Effector memory CD4-positive, alpha-beta T cell (primary cell): ENCODE measurements at regions not wholly inside any gene's neighbourhood (a gene's known extent, or its start where the extent isn't known, plus 50 kb on each side); places are given as distances from the start of the nearest gene placed in this dataset.

Experiments used
- DNase-seq, 3 donors: peaks; one replicate each; pipeline ENCODE4 v3.0.0-alpha.2; 2020
- H3K27ac ChIP-seq: 2 replicates; pipeline ENCODE4 v1.7.0; 2013; ENCODE audit warnings: mild to moderate bottlenecking, low read length, moderate library complexity; ENCODE audit not compliant: insufficient read depth, poor library complexity, severe bottlenecking
- H3K27me3 ChIP-seq: replicated peaks from 2 replicates; pipeline ENCODE4 v1.7.0; 2013; ENCODE audit warnings: mild to moderate bottlenecking, low read length; ENCODE audit not compliant: insufficient read depth, control insufficient read depth, poor library complexity, severe bottlenecking
- H3K36me3 ChIP-seq: 2 replicates; pipeline ENCODE4 v1.7.0; 2013; ENCODE audit warnings: mild to moderate bottlenecking, low read length, moderate library complexity; ENCODE audit not compliant: control insufficient read depth, insufficient read depth
- H3K4me1 ChIP-seq: 2 replicates; pipeline ENCODE4 v1.7.0; 2013; ENCODE audit warnings: low read length, mild to moderate bottlenecking; ENCODE audit not compliant: control insufficient read depth, insufficient read depth, poor library complexity, severe bottlenecking
- H3K4me3 ChIP-seq: 2 replicates; pipeline ENCODE4 v1.7.0; 2013; ENCODE audit warnings: low read length, low read depth, mild to moderate bottlenecking; ENCODE audit not compliant: insufficient read depth, poor library complexity, severe bottlenecking
- H3K9me3 ChIP-seq: 2 replicates; pipeline ENCODE4 v1.7.0; 2013; ENCODE audit warnings: mild to moderate bottlenecking, low read length, moderate library complexity; ENCODE audit not compliant: control insufficient read depth

DNA sequence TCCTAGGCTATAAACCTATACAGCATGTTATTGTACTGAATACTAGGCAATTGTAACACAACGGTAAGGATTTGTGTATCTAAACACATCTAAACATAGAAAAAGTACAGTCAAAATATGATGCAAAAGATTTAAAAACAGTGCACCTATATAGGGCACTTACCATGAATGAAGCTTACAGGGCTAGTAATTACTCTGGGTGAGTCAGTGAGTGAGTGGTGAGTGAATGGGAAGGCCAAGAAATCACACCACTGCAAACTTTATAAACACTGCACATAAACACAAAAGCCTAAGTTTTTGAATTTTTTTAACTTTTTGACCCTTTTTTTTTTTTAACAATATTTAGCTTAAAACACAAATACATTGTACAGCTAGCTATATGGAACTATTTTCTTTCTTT, 204.7 kb upstream of the CTNNB1 start:
- H3K27ac ChIP-seq, result no peak overlapping the region
- DNase-seq, result no peak
- H3K36me3 ChIP-seq, result no peaks in the 10 kb centered on the region
- no peaks in the 10 kb centered on the region for H3K4me1 ChIP-seq
- H3K9me3 ChIP-seq, result no peaks in the 10 kb centered on the region
- H3K4me3 ChIP-seq, result no peak overlapping the region
- H3K27me3 ChIP-seq, result no peaks in the 10 kb centered on the region

DNA sequence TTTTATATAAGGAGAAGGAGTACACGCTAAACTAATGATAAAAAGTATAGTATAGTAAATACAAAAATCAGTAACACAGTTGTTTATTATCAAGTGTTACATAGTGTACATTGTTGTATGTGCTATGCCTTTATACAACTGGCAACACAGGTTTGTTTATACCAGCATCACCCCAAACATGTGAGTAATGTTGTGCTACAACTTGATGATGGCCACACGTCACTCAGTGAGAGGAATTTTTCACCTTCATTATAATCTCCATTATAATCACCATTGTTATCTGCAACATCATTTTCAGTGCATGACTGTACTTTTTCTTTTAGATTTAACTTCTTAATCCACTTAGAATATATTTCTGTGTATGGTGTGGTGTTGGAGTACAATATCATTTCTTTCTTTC, 204.0 kb upstream of the CTNNB1 start:
- H3K36me3 ChIP-seq, result no peaks in the 10 kb centered on the region
- H3K4me1 ChIP-seq, result no peaks in the 10 kb centered on the region
- no peaks in the 10 kb centered on the region for H3K27me3 ChIP-seq
- no peak overlapping the region for H3K4me3 ChIP-seq
- DNase-seq, result no peak
- H3K9me3 ChIP-seq, result no peaks in the 10 kb centered on the region
- no peak overlapping the region for H3K27ac ChIP-seq

DNA sequence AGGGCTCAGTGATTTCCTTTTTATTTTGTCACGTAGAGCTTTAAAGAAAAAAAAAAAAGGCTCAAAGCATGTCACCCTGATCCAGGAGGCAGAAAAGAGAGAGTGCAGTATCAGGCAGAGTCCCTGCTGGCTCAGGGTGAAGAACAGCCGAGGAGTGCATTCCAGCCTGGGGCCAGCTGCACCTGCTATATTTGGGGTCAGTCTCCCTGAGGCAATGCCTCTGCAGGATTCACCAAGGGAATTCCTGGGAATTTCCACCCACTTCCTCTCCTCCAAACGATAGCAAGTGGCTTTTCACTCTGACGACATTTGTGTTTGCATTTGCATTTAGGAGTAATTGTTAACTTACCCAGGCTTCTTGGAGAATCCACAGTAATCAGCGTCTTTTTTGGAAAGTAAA, 202.9 kb upstream of the CTNNB1 start:
- Histone ChIP-seq H3K27ac (no peak overlapping the region), H3K4me1 (no peaks in the 10 kb centered on the region), H3K9me3 (no peaks in the 10 kb centered on the region), H3K36me3 (no peaks in the 10 kb centered on the region), H3K4me3 (no peak overlapping the region), H3K27me3 (no peaks in the 10 kb centered on the region)
- no peak for DNase-seq

DNA sequence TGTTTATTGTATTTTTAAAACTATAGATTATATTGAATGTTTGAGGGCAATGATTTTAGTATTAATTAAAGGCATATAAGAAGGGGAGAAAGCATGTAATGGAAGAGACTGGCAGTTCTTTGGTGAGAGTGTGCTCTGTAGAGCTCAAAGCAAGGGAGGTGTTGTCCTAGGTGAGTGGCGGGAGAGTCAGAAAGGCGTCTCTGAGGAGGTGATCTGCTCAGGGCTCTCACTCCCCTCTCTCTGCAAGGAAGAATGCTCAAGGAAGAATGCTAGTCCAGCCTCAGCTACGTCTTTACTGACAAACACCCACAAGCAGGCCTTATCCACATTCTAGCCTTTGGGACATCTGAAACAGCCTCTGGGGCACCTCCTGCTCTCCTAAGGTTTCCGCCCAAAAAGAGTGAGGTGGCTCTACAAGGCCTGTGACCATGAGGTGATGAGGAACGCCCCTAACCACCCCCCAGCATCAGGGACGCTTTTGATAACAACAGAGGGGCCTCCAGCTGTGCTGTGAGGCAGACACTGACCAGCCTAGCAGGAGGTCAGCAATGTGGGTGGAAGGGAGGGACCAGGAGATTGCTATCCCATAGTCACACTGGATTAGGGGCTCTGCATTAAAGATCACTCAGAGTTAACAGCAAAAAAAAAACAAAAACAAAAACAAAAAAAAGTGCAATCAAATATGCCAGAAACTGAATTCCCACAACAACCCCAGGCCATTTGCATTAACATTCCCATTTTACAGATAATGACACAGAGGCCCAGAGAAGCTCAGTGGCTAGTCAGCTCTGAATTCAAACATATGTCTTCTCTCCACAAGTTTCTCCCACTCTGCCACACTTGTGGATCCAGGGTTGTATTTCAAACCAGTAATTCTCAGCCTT, 202.2 kb upstream of the CTNNB1 start:
- no peaks in the 10 kb centered on the region for H3K36me3 ChIP-seq
- no peaks in the 10 kb centered on the region for H3K4me1 ChIP-seq
- H3K27me3 ChIP-seq, result no peaks in the 10 kb centered on the region
- no peak overlapping the region for H3K27ac ChIP-seq
- DNase-seq, result no peak
- H3K4me3 ChIP-seq, result no peak overlapping the region
- H3K9me3 ChIP-seq, result no peaks in the 10 kb centered on the region

DNA sequence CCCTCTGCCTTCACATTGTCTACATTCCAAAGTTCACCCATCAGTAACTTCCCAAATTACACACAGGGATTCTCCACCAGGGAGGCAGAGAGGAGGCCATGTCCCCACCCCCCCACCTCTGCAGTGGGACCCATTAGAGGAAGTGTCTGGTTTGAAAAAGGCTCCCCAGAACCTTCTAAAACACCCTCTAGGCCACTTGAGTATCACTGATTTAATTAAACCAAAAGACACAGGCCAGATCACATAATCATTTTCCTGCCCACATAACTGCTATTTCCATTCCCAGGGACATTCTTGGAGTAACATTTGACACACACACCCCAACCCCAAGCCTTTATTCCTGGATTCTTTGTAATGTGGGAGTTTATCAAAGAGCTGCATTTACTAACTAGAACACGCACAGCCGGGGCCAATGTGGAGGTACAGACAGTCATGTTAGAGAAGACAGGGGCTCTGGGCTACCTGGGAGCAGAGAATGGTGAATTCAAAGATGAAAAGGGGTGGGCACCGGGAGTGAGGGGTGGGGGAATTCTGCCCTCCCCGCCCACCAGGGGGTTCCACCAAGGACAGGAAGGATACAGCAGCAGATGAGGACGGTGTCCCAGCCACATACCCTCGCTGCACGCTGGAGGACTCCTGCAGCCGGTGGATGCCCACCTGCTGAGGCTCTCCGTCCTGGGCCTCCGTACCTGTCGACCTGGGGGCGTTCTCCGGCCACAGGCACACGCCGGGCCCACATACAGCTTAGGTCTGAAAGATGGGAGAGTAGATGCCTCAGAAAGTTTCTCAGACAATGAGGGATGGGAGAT, 201.4 kb upstream of the CTNNB1 start:
- no peak for DNase-seq
- Histone ChIP-seq H3K36me3 (no peaks in the 10 kb centered on the region), H3K9me3 (no peaks in the 10 kb centered on the region), H3K4me1 (no peaks in the 10 kb centered on the region), H3K27me3 (no peaks in the 10 kb centered on the region), H3K4me3 (no peak overlapping the region), H3K27ac (no peak overlapping the region)

DNA sequence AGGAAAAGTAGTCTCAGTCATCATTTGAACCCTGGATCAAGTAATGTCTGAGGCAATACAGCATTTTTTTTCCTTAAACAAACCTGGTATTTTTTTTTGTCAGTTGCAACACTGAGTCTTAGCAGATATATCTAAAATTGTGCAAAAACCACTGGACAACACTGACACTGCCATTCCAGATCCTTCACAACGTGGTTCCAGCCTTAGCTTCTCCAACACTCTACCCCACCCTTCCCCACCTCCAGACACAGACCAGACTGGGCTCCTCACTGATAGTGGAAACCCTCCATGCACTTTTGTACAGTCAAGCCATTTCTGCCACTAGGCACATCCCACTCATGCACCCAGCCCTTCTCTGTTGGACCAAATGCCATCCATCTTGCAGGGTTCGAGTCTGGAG, 199.6 kb upstream of the CTNNB1 start:
- Histone ChIP-seq H3K4me3 (no peak overlapping the region), H3K4me1 (no peaks in the 10 kb centered on the region), H3K36me3 (no peaks in the 10 kb centered on the region), H3K27me3 (no peaks in the 10 kb centered on the region), H3K27ac (no peak overlapping the region), H3K9me3 (no peaks in the 10 kb centered on the region)
- DNase-seq, result no peak

DNA sequence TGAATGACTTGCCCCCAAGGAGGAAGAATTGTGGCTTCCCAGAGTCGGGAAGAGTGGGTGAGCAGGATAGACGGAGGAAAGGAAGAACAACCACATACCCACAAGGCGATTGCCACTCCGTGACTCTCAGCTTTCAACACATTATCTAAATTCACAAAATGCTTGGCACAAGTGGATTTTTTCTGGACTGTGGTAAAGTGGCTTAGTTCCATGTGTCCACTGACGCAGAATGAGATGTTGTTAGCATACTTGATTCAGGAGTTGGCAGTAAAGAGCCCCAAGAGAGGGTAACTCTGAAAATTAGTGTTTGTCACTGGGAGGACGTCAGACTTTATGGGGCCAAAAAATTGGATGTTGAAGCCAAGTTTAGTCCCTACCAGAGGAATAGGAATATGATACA, 198.8 kb upstream of the CTNNB1 start:
- Histone ChIP-seq H3K4me1 (no peaks in the 10 kb centered on the region), H3K36me3 (no peaks in the 10 kb centered on the region), H3K27ac (no peak overlapping the region), H3K27me3 (no peaks in the 10 kb centered on the region), H3K4me3 (no peak overlapping the region), H3K9me3 (no peaks in the 10 kb centered on the region)
- DNase-seq, result no peak

DNA sequence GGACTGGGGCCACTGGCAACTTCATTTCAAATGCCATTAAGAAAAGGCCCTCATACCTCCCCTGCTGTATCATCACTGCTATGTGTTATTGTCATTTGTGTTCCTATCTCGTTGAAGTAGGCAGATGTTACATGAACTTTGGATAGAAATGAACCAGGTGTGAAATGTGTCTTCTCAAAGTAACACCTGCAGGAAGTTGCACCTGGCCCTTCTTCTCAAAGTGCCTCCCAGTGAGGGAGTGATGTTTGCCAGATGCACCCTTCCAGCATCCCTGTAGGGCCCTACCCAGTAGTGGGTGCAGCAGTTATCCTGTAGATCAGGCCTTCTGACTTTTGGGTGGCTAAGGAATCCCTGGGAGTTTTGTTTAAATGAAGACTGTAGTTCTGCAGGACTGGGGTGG, 197.7 kb upstream of the CTNNB1 start:
- Histone ChIP-seq H3K4me3 (no peak overlapping the region), H3K4me1 (no peaks in the 10 kb centered on the region), H3K9me3 (no peaks in the 10 kb centered on the region), H3K27ac (no peak overlapping the region), H3K27me3 (no peaks in the 10 kb centered on the region), H3K36me3 (no peaks in the 10 kb centered on the region)
- DNase-seq, result no peak

DNA sequence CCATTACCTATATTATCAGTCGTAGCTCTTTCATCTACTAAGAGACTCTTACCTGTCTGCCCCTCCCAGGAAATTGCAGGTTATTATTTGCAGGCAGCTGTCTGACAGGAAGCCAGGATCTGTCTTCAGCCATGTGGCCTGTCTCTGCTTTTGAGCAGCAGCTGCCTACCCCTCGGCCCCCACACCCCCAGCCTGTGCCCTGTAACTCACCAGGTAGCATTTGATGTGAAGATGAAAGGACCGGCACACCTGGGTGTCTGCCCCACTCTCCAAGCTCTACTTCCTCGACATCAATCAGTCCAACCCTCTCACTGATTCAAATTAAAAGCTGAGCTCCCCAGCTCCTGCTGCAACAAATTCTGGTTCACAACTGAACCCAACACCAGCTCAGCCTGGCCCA, 197.2 kb upstream of the CTNNB1 start:
- no peaks in the 10 kb centered on the region for H3K9me3 ChIP-seq
- no peaks in the 10 kb centered on the region for H3K36me3 ChIP-seq
- no peaks in the 10 kb centered on the region for H3K4me1 ChIP-seq
- DNase-seq, result no peak
- H3K4me3 ChIP-seq, result no peak overlapping the region
- no peaks in the 10 kb centered on the region for H3K27me3 ChIP-seq
- no peak overlapping the region for H3K27ac ChIP-seq

DNA sequence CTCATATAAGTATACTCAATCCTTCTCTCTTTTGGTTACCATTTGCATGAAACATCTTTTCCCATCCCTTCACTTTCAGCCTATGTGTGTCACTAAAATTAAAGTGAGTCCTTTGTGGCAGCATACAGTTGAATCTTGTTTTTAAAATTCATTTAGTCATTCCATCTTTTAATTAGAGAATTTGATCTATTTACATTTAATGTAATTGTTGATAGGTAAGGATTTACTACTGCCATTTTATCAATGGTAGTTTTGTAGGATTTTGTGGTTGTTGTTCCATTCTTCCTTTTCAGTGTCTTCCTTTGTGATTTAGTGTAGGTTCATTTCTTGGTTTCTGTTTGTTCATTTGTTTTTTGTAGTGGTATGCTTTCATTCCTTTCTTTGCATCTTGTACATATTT, 191.9 kb upstream of the CTNNB1 start:
- H3K4me1 ChIP-seq, result no peaks in the 10 kb centered on the region
- H3K4me3 ChIP-seq, result no peak overlapping the region
- H3K27me3 ChIP-seq, result no peaks in the 10 kb centered on the region
- no peak overlapping the region for H3K27ac ChIP-seq
- H3K9me3 ChIP-seq, result no peaks in the 10 kb centered on the region
- no peaks in the 10 kb centered on the region for H3K36me3 ChIP-seq
- DNase-seq, result no peak
